HG03066 (cell line): ENCODE measurements at regions not wholly inside any gene's neighbourhood (a gene's known extent, or its start where the extent isn't known, plus 50 kb on each side); places are given as distances from the start of the nearest gene placed in this dataset.

ENCODE experiments used
- ATAC-seq: cut with Tn5 transposase; IDR thresholded peaks from one replicate; pipeline ENCODE4 v1.9.1; 2021; ENCODE audit warnings: low read depth; ENCODE audit not compliant: unreplicated experiment

GRCh38 chr9:12014488-12014887 is 678.7 kb upstream of the TYRP1 start:
- no peak for ATAC-seq

- no peak for ATAC-seq
Observed at GRCh38 chr9:12054235-12054634, 639.0 kb upstream of the TYRP1 start.

GRCh38 chr9:12056874-12057273 is 636.3 kb upstream of the TYRP1 start:
- ATAC-seq: no peak

GRCh38 chr9:12060067-12060466 is 633.1 kb upstream of the TYRP1 start:
- ATAC-seq: no peak

GRCh38 chr9:12060811-12061210 is 632.4 kb upstream of the TYRP1 start:
- no peak for ATAC-seq

GRCh38 chr9:12065050-12065449 is 628.1 kb upstream of the TYRP1 start:
- ATAC-seq: no peak

GRCh38 chr9:12065686-12066085 is 627.5 kb upstream of the TYRP1 start:
- no peak for ATAC-seq

- ATAC-seq: no peak
Observed at GRCh38 chr9:12066455-12067035, 626.6 kb upstream of the TYRP1 start.

- no peak for ATAC-seq
Observed at GRCh38 chr9:12069366-12069765, 623.8 kb upstream of the TYRP1 start.

GRCh38 chr9:12085399-12085798 is 607.8 kb upstream of the TYRP1 start:
- no peak for ATAC-seq

GRCh38 chr9:12091865-12092527 is 601.2 kb upstream of the TYRP1 start:
- ATAC-seq: no peak

- no peak for ATAC-seq
Observed at GRCh38 chr9:12094046-12094445, 599.1 kb upstream of the TYRP1 start.

- ATAC-seq: no peak
Observed at GRCh38 chr9:12095931-12096330, 597.3 kb upstream of the TYRP1 start.

GRCh38 chr9:12133416-12133815 is 559.8 kb upstream of the TYRP1 start:
- no peak for ATAC-seq

- ATAC-seq: no peak
Observed at GRCh38 chr9:12141422-12141821, 551.8 kb upstream of the TYRP1 start.

- no peak for ATAC-seq
Observed at GRCh38 chr9:12155401-12156134, 537.6 kb upstream of the TYRP1 start.

GRCh38 chr9:12162181-12162815 is 530.9 kb upstream of the TYRP1 start:
- ATAC-seq: no peak

- ATAC-seq: no peak
Observed at GRCh38 chr9:12163723-12164458, 529.3 kb upstream of the TYRP1 start.

GRCh38 chr9:12166518-12166917 is 526.7 kb upstream of the TYRP1 start:
- ATAC-seq: no peak

GRCh38 chr9:12170456-12170855 is 522.7 kb upstream of the TYRP1 start:
- no peak for ATAC-seq

- ATAC-seq: no peak
Observed at GRCh38 chr9:12178634-12179033, 514.6 kb upstream of the TYRP1 start.
